Small intestine (tissue), 7 donors: ENCODE measurements at regions not wholly inside any gene's neighbourhood (a gene's known extent, or its start where the extent isn't known, plus 50 kb on each side); places are given as distances from the start of the nearest gene placed in this dataset.

ENCODE experiments used
- DNase-seq, 2 donors: peaks; one replicate each; pipeline versions ENCODE4 v3.0.0 to v3.0.0-alpha.2; 2013
- FAIRE-seq: peaks from 2 replicates; lab custom pipeline; 2012; peaks lifted over from hg19 to GRCh38; lab: Jason Lieb, UNC
- H3K27ac ChIP-seq, 3 donors: one replicate each; pipeline ENCODE4 v1.5.1; 2013; ENCODE audit warnings: low read length in 2 of 3, mild to moderate bottlenecking in 2 of 3, control low read depth in 1 of 3, inconsistent platforms in 1 of 3, low read depth in 1 of 3, moderate library complexity in 1 of 3
- H3K27me3 ChIP-seq, 3 donors: one replicate each; pipeline ENCODE4 v1.6.1; 2013; ENCODE audit warnings: low read length in 3 of 3, inconsistent platforms in 1 of 3; ENCODE audit not compliant: control insufficient read depth in 3 of 3, insufficient read depth in 3 of 3
- H3K36me3 ChIP-seq, 3 donors: one replicate each; pipeline ENCODE4 v1.6.1; 2013; ENCODE audit warnings: low read length in 3 of 3, inconsistent platforms in 1 of 3, low read depth in 1 of 3, mild to moderate bottlenecking in 1 of 3, moderate library complexity in 1 of 3; ENCODE audit not compliant: control insufficient read depth in 3 of 3, insufficient read depth in 2 of 3
- H3K4me1 ChIP-seq, 3 donors: one replicate each; pipeline ENCODE4 v1.6.1; 2013; ENCODE audit warnings: low read length in 2 of 3, inconsistent platforms in 1 of 3, low read depth in 1 of 3, mild to moderate bottlenecking in 1 of 3, moderate library complexity in 1 of 3; ENCODE audit not compliant: control insufficient read depth in 3 of 3, insufficient read depth in 2 of 3
- H3K4me3 ChIP-seq, 3 donors: one replicate each; pipeline ENCODE4 v1.5.1; 2013; ENCODE audit warnings: low read length in 3 of 3, control low read depth in 1 of 3, inconsistent platforms in 1 of 3, low read depth in 1 of 3, mild to moderate bottlenecking in 1 of 3, moderate library complexity in 1 of 3
- H3K9me3 ChIP-seq, 2 donors: one replicate each; pipeline ENCODE4 v1.6.1; 2013; ENCODE audit warnings: low read depth in 1 of 2, low read length in 1 of 2; ENCODE audit not compliant: control insufficient read depth in 2 of 2, insufficient read depth in 1 of 2
- WGBS, 3 donors: extraction: QIAGEN DNeasy Blood & Tissue Kit; methylation state at CpG; one replicate each; pipeline ENCODE4 v1.1.7; 2013; 5-methylcytosine and 5-hydroxymethylcytosine counted together
- donor health status: healthy with polysubstance abuse.
- donor health status: control.
- donor health status: control.
- donor health status: Bipolar disorder and iron deficiency.
- donor health status: healthy.

DNA sequence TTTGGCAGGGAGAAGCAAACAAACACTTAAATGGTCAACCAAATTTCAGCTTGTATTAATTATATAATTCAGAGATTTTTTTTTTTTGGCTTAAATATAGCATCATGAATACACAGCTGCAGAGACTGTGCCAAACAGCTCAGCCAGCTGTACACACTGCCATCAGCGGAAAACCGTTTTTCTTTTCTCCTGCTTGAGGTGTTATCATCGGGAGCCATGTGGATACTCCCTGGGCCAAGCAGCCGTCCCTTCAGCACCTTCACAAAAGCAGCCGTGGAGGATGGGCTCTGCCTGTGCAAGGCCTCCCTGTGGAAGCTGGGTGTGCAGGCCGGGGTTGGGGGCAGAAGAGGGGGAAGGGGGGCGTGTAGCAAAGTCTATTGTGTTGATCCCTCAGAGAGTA lies 85.0 kb downstream of the NUF2 start:
- Histone ChIP-seq H3K4me1 (no peaks in the 10 kb centered on the region), H3K36me3 (no peaks in the 10 kb centered on the region), H3K27me3 (no peaks in the 10 kb centered on the region), H3K9me3 (no peaks in the 10 kb centered on the region), H3K4me3 (no peak overlapping the region), H3K27ac (no peak overlapping the region)
- FAIRE-seq (no peak), DNase-seq (no peak)
- 69 to 78% (median 73%) methylated on average over 7 of the region's 7 CpGs for WGBS, 3 donors

DNA sequence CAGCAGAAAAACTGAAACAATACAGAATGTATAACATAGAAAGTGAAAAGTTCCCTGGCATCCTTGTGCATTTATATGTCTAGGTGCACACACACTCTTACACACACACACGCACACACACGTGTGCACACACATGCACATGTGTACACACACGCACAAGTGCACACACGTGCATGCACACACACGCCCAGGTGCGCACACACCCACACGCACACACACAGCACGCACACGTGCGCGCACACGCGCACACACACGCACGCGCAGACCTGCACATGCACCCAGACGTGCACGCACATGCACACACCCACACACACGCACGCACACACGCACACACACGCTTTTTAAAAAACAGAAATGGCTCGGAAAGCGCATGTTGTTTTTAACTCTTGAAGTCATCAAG lies 86.5 kb downstream of the NUF2 start:
- no peaks in the 10 kb centered on the region for H3K36me3 ChIP-seq
- no peak for FAIRE-seq
- H3K4me3 ChIP-seq = no peak overlapping the region
- no peaks in the 10 kb centered on the region for H3K27me3 ChIP-seq
- no peak overlapping the region for H3K27ac ChIP-seq
- 94 to 96% (median 96%) methylated on average over 24 of the region's 24 CpGs for WGBS, 3 donors
- no peaks in the 10 kb centered on the region for H3K9me3 ChIP-seq
- H3K4me1 ChIP-seq = no peaks in the 10 kb centered on the region
- DNase-seq = no peak

DNA sequence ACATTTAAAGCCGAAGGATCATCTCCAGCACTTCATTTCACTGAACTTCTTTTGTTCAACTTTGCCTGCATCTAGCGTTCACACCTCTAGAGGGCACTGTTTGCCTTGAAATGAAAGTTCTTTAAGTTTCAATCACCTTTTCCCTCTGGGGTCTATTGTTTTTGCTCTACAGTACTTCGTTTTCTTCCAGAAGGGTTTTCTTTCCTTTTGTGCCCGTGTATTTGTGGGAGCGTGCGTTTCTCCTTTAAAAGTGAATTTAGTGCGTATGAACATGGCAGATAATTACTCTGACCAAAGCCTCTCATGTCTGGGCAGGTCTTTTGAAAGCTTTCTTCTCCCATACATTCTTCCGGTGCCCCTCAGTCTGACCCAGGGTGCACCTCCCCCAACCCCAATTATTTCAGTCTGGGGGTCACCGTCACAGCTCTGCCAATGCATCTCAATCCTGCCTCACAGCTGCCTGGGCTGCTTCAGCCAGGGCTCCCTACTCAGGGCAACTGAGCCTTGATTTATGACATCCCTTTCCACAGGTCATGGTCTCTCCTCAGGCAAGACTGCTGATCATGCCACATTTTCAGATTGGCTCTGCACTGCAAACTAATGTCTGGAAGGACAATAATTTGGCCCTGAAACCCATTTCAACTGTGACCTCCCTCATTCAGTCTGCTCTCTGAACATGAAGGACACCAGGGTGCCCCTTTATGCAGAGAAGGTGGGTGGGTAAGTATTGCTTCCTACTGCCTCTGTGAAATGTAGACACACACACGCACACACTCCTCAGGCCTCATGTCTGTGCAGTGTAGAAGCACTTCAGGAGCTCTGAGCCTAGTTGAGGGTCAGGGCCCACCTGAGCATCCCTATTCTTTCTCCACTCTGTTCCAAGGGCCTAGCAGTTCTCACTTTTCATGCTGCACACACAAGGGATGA lies 88.6 kb downstream of the NUF2 start:
- FAIRE-seq = no peak
- Histone ChIP-seq H3K4me1 (no peaks in the 10 kb centered on the region), H3K27me3 (no peaks in the 10 kb centered on the region), H3K9me3 (no peaks in the 10 kb centered on the region), H3K4me3 (no peak overlapping the region), H3K36me3 (no peaks in the 10 kb centered on the region), H3K27ac (no peak overlapping the region)
- DNase-seq = peak; percentile 46 to 69
- WGBS, 3 donors = 18 to 22% (median 21%) methylated on average over 10 of the region's 10 CpGs

DNA sequence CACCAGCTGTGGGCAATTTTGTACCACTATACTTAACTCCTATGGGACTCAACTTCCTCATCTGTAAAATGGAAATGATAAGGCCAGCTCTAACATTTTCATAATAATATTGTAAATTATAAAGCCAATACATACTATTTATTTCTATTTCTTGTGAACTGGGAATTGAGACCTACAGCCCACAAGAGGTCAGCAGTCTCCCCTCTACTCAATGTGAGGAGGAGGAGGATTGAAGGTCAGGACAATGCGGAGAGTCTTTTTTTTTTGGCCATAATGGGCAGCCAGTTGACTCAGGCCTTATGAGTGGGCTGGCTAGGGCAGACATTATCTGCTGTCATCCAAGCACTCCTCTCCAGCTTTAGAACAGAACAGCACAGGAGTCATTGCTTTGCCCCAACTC lies 90.5 kb downstream of the NUF2 start:
- H3K27me3 ChIP-seq = no peaks in the 10 kb centered on the region
- DNase-seq (no peak), FAIRE-seq (no peak)
- no peak overlapping the region for H3K4me3 ChIP-seq
- no peaks in the 10 kb centered on the region for H3K36me3 ChIP-seq
- WGBS, 3 donors = 82 to 96% (median 93%) methylated on average over 1 of the region's 1 CpG
- H3K27ac ChIP-seq = no peak overlapping the region
- no peaks in the 10 kb centered on the region for H3K4me1 ChIP-seq
- no peaks in the 10 kb centered on the region for H3K9me3 ChIP-seq

DNA sequence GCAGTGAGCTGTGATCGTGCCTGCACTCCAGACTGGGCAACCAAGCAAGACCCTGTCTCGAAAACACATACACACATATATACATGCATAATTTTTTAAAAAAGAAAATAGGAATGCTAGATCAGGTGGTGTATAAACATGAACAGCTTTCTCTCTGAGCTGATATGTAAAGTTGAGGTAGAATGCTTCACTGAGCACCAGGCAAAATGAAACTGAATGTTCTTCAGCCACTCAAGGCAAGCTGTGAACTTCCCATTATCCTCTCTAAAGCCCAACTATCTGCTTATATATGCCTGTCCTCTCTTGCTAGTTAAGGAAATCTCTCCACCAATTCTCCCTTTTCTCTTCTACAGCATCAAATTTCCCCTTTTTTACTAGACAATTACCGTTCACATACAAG lies 93.0 kb downstream of the NUF2 start:
- no peak for DNase-seq
- Histone ChIP-seq H3K36me3 (no peaks in the 10 kb centered on the region), H3K27me3 (no peaks in the 10 kb centered on the region), H3K9me3 (no peaks in the 10 kb centered on the region), H3K27ac (no peak overlapping the region), H3K4me1 (no peaks in the 10 kb centered on the region), H3K4me3 (no peak overlapping the region)
- 76 to 88% (median 83%) methylated on average over 3 of the region's 3 CpGs for WGBS, 3 donors
- FAIRE-seq = no peak

DNA sequence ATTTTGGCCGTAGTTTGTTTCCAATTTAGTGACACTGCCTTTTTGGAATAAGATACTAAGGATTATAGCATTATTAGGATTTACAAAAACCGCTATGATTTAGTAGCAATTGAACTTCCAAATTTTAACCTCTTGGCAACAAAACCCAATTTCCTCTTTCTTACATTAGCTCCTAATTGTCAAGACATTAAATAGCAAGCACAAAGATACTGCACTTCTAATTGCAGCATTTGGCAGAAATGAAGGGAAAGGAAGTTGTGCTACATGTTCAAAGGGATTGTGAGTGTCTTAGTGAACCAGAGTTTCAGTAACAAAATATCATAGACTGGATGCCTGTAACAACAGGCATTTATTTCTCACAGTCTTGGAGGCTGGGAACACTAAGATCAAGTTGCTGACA lies 99.9 kb downstream of the NUF2 start:
- no peak overlapping the region for H3K27ac ChIP-seq
- FAIRE-seq (no peak), DNase-seq (no peak)
- H3K27me3 ChIP-seq = no peaks in the 10 kb centered on the region
- H3K4me1 ChIP-seq = no peaks in the 10 kb centered on the region
- H3K9me3 ChIP-seq = no peaks in the 10 kb centered on the region
- WGBS, 3 donors = 72 to 84% (median 77%) methylated on average over 2 of the region's 2 CpGs
- H3K4me3 ChIP-seq = no peak overlapping the region
- H3K36me3 ChIP-seq = no peaks in the 10 kb centered on the region

DNA sequence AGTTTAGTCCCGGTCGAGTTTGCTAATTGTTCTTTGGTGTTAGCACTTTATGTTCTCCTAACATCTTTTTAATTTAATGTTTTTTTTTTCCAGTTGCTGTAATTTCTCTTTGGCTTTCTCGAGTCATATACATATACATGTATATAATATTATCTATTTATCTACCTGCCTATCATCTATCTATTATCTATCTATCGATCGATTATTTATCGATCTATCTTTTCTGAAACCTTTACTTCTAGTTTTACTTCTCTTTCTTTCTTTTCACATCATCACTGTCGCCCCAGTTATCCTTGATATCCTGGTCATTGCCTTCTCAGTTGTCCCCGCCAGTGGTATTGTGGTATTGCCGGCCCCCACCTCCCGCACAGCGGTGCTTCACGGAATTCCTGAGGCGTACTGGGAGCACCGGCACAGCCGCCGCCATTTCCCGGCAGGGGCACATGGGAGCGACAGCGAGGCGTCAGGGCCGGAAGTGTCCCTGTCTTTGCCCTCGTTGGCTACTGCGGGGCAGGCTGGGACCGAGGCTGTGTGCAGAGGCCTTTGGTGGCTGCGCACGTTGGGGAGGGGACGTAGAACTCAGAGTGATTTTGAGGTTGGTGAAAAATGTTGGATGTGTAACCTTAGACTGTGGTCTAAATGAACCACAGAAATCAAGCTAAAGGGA lies 101.1 kb downstream of the NUF2 start:
- FAIRE-seq (no peak), DNase-seq (no peak)
- Histone ChIP-seq H3K36me3 (no peaks in the 10 kb centered on the region), H3K9me3 (no peaks in the 10 kb centered on the region), H3K27me3 (no peaks in the 10 kb centered on the region), H3K4me1 (no peaks in the 10 kb centered on the region), H3K27ac (no peak overlapping the region), H3K4me3 (no peak overlapping the region)
- 90 to 93% (median 93%) methylated on average over 27 of the region's 27 CpGs for WGBS, 3 donors

DNA sequence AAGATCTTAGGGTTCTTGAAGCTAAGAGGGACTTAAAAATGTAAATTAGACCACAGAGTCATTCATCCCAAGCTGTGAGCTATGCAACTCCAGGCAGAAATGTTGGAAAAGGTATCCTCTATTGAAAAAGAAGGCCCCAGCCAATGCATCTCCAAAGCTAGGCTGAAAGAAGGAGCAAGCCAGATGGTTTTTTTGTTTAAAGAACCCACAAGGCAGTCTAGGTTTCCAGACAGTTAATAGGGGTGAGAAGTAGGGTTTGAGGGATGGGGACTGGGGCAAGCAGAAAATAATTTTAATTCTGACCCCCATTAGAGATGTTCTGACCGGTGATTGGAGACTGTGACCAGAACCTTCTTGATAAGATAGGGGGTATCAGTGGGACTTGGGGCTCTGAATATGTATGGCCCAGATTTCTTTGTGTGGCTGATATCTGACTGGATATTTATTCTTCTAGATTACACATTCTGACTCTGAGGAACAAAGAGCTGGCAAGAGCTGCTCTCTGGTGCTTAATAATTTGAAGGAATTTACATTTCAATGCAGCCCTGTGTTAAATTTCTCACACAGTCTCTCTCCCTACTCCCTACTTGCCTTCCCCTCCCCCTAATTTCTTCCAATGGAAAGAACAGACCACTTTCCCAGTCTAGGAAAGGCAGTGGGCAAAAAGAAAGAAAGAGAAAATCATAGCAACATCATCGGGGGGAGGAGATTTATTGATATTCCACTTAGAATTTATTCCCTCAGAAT lies 104.9 kb downstream of the NUF2 start:
- Histone ChIP-seq H3K4me3 (no peak overlapping the region), H3K27ac (no peak overlapping the region), H3K27me3 (peaks cover 0 to 2% (median 0%) of the 10 kb centered on the region in 3 donors), H3K4me1 (no peaks in the 10 kb centered on the region), H3K9me3 (no peaks in the 10 kb centered on the region), H3K36me3 (no peaks in the 10 kb centered on the region)
- no peak for FAIRE-seq
- 69 to 76% (median 71%) methylated on average over 2 of the region's 2 CpGs for WGBS, 3 donors
- no peak for DNase-seq
